Sigmoid colon (tissue), 6 donors: ENCODE measurements at regions not wholly inside any gene's neighbourhood (a gene's known extent, or its start where the extent isn't known, plus 50 kb on each side); places are given as distances from the start of the nearest gene placed in this dataset.
"Not testable (repeated sequence)": the region's sequence is repeated elsewhere in the genome, so short reads cannot be mapped to it uniquely, and the experiment has no call there.

ENCODE experiments used
- DNase-seq: peaks from one replicate; pipeline ENCODE4 v3.0.0-alpha.2; 2019
- H3K27ac ChIP-seq, 4 donors: fragments of 200-600 bp; sonication (generic); one replicate each; pipeline ENCODE4 v1.5.1; 2016 to 2019; ENCODE audit warnings: mild to moderate bottlenecking in 1 of 4
- H3K27me3 ChIP-seq, 3 donors: fragments of 200-600 bp; sonication (generic); one replicate each; pipeline ENCODE4 v1.5.1; 2019; ENCODE audit warnings: mild to moderate bottlenecking in 1 of 3
- H3K36me3 ChIP-seq, 4 donors: fragments of 200-600 bp; sonication (generic); one replicate each; pipeline ENCODE4 v1.5.1; 2016 to 2019
- H3K4me1 ChIP-seq, 4 donors: fragments of 200-600 bp; sonication (generic); one replicate each; pipeline ENCODE4 v1.5.1; 2017 to 2019
- H3K4me3 ChIP-seq, 4 donors: fragments of 200-600 bp; sonication (generic); one replicate each; pipeline ENCODE4 v1.5.1; 2017 to 2019; ENCODE audit warnings: mild to moderate bottlenecking in 2 of 4, moderate library complexity in 1 of 4
- H3K9me3 ChIP-seq, 4 donors: fragments of 200-600 bp in 3 of 4; sonication (generic) in 3 of 4; one replicate each; pipeline versions ENCODE4 v1.5.1 to v1.6.1; 2013 to 2019
- EP300 ChIP-seq, 4 donors: sonication (generic); formaldehyde crosslinking; IDR thresholded peaks; one replicate each; pipeline ENCODE4 v1.6.1; 2017; ENCODE audit warnings: antibody characterized with exemption in 4 of 4
- POLR2A ChIP-seq, 2 donors: fragments of 450-650 bp; IDR thresholded peaks; one replicate each; pipeline ENCODE4 v1.6.1; 2016; ENCODE audit warnings: antibody characterized with exemption in 2 of 2, mild to moderate bottlenecking in 2 of 2, moderate library complexity in 2 of 2
- POLR2AphosphoS5 ChIP-seq, 4 donors: sonication (generic); formaldehyde crosslinking; IDR thresholded peaks; one replicate each; pipeline ENCODE4 v1.6.1; 2017; ENCODE audit warnings: antibody characterized with exemption in 4 of 4
- WGBS, 2 donors: extraction: QIAGEN DNeasy Blood & Tissue Kit; methylation state at CpG; one replicate each; pipeline ENCODE4 v1.1.7; 2013; 5-methylcytosine and 5-hydroxymethylcytosine counted together
- intact Hi-C: fragments of 100-400 bp; cut with DNase I; formaldehyde crosslinking; loops from one replicate; pipeline ENCODE4 v1.15.1; 2023
- TF ChIP-seq, protein P1 (sequence below), 4 experiments: fragments of 450-650 bp in 3 of 4; fragments of 200-600 bp in 1 of 4; IDR thresholded peaks; one replicate each; pipeline ENCODE4 v1.5.1; 2016 to 2019; ENCODE audit warnings: antibody characterized with exemption in 4 of 4, mild to moderate bottlenecking in 3 of 4, moderate library complexity in 2 of 4
- donor health status: healthy with polysubstance abuse.
- donor health status: healthy.

DNA sequence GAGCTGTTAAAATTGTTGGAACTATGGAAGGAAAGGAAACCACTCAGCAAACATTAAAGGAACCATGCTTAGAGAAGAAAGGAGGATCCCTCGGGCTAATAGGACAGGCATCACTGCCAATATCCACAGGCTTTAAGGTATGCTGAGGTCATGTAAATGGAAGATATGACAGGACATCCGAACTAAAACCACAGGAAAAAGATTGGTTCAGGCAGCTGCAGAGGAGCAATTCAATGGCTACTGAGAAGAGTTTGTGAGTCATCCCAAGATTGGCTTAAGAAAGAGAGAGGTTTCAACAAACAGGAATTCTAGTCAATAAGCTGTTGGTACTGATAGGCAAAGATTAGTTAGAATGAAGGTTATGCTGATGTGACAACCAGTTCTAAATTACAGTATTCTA lies 106.4 kb upstream of the FAM241A start:
- intact Hi-C loops: loop anchor here (10.0 kb wide), 1 partner anchor 394 kb away; no protein-coding TSS in a partner anchor

DNA sequence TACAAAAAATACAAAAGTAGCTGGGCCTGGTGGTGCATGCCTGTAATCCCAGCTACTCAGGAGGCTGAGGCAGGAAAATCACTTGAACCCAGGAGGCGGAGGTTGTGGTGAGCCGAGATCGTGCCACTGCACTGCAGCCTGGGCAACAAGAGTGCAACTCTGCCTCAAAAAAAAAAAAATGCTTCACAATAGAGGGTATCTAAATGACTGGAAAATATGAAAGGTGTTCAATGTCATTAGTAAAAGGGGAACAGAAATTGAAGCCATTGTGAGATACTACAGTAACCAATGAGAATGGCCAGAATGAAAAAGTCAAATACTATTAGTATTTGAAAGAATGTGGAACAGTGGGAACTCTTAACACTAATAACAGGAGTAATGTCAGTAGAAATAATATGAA lies 96.1 kb upstream of the FAM241A start:
- H3K4me3 ChIP-seq, DNase-seq, H3K9me3 ChIP-seq, intact Hi-C loops, H3K27ac ChIP-seq, H3K36me3 ChIP-seq, H3K27me3 ChIP-seq, H3K4me1 ChIP-seq: not testable (repeated sequence)
- 93 to 95% methylated on average over 3 of the region's 3 CpGs for whole genome bisulfite sequencing, 2 donors

More for the DNA sequence above, 106.4 kb upstream of the FAM241A start:
- no peak overlapping the region for H3K4me3 ChIP-seq
- 88% methylated on average over 2 of the region's 2 CpGs for WGBS, 2 donors
- peaks cover 0 to 20% (median 4%) of the 10 kb centered on the region in 4 donors for H3K4me1 ChIP-seq
- H3K9me3 ChIP-seq: no peaks in the 10 kb centered on the region
- DNase-seq: no peak
- no peak overlapping the region for H3K27ac ChIP-seq
- H3K27me3 ChIP-seq: no peaks in the 10 kb centered on the region
- no peaks in the 10 kb centered on the region for H3K36me3 ChIP-seq
- TF ChIP-seq, protein P1, sequence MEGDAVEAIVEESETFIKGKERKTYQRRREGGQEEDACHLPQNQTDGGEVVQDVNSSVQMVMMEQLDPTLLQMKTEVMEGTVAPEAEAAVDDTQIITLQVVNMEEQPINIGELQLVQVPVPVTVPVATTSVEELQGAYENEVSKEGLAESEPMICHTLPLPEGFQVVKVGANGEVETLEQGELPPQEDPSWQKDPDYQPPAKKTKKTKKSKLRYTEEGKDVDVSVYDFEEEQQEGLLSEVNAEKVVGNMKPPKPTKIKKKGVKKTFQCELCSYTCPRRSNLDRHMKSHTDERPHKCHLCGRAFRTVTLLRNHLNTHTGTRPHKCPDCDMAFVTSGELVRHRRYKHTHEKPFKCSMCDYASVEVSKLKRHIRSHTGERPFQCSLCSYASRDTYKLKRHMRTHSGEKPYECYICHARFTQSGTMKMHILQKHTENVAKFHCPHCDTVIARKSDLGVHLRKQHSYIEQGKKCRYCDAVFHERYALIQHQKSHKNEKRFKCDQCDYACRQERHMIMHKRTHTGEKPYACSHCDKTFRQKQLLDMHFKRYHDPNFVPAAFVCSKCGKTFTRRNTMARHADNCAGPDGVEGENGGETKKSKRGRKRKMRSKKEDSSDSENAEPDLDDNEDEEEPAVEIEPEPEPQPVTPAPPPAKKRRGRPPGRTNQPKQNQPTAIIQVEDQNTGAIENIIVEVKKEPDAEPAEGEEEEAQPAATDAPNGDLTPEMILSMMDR (IDR thresholded peaks at IDR 0.05): no peak
- TF ChIP-seq POLR2AphosphoS5 (IDR thresholded peaks at IDR 0.05) (no peak), EP300 (IDR thresholded peaks at IDR 0.05) (no peak), POLR2A (IDR thresholded peaks at IDR 0.05) (no peak)

DNA sequence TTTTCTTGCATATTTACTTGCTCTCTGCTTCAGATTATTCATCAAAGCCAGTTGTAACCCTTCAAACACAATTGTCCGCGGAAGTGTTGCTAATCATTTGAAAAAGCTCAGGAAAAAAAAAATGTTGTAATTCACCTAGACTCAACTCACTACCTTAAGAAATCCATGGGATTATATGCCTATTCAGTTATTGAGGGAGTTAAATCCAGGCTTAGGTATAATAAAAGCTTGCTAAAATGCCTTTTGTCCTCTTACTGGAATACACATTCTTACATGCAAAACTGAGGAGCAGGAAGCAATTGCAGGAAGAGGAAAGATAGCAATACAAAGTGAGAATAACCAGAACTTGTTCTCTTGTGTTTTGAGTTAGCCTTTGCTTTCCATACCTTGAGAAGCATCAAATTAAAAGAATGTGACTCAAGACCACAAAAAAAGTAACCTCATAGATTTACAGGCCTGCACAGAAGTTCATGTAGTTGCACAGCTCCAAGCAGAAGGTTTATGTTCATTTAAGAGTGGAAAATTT lies 91.4 kb upstream of the FAM241A start:
- TF ChIP-seq EP300 (IDR thresholded peaks at IDR 0.05) (no peak), POLR2A (IDR thresholded peaks at IDR 0.05) (no peak)
- Histone ChIP-seq H3K4me1 (peaks cover 0 to 7% (median 1%) of the 10 kb centered on the region in 4 donors), H3K27me3 (no peaks in the 10 kb centered on the region), H3K9me3 (no peaks in the 10 kb centered on the region), H3K4me3 (no peak overlapping the region), H3K27ac (no peak overlapping the region), H3K36me3 (no peaks in the 10 kb centered on the region)
- intact Hi-C loops: no loop called here
- WGBS, 2 donors: 78 to 87% methylated on average over 2 of the region's 2 CpGs
- no peak for DNase-seq

DNA sequence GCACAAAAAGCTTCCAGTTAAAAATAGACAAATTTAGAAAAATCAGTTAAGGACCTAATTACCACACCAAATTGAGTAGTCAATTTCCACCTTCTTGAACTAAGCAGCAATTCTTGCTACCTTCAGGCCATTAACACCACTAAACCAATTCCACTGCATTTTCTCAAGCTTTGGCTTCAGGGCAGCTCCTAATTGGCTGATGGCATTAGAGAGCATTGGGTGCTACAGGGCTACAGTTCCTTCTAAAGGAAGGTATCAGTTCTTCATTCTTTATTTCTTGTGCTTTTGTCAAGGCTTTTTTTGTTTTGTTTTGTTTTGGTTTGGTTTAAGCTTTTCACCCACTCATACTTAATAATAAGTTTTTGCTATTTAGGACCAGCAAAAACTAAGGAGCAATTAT lies 90.2 kb upstream of the FAM241A start:
- no peak for DNase-seq
- no peaks in the 10 kb centered on the region for H3K9me3 ChIP-seq
- H3K27me3 ChIP-seq: no peaks in the 10 kb centered on the region
- TF ChIP-seq, protein P1 (IDR thresholded peaks at IDR 0.05): no peak
- no peak for TF ChIP-seq EP300 (IDR thresholded peaks at IDR 0.05)
- TF ChIP-seq POLR2A (IDR thresholded peaks at IDR 0.05): no peak
- no peak for TF ChIP-seq POLR2AphosphoS5 (IDR thresholded peaks at IDR 0.05)
- intact Hi-C loops: no loop called here
- H3K27ac ChIP-seq: no peak overlapping the region
- H3K4me1 ChIP-seq: peaks cover 0 to 7% (median 1%) of the 10 kb centered on the region in 4 donors
- no peak overlapping the region for H3K4me3 ChIP-seq
- H3K36me3 ChIP-seq: no peaks in the 10 kb centered on the region

DNA sequence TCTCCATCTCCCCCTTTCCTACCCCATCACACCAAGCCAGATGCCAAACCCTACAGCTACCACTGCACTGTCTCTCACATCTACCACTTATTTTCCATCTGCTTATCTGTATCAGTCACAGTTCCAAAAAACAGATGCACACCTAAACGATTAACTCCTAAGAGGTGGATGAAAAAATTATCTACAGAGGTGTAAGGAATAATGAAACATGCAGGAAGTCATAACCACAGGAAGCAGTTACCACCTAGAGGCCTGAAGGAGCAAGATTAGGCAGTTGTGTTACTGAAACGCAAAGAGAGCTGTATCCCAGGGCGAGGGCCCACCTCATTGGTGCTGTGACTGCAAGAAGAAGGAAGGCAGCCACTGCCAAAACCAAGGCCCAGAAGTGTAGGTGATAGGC lies 87.8 kb upstream of the FAM241A start:
- intact Hi-C loops: no loop called here
- no peak for DNase-seq
- no peaks in the 10 kb centered on the region for H3K9me3 ChIP-seq
- no peaks in the 10 kb centered on the region for H3K27me3 ChIP-seq
- H3K27ac ChIP-seq: no peak overlapping the region
- H3K4me1 ChIP-seq: peaks cover 0 to 7% (median 1%) of the 10 kb centered on the region in 4 donors
- no peak overlapping the region for H3K4me3 ChIP-seq
- TF ChIP-seq, protein P1 (IDR thresholded peaks at IDR 0.05): no peak
- TF ChIP-seq POLR2AphosphoS5 (IDR thresholded peaks at IDR 0.05): no peak
- TF ChIP-seq POLR2A (IDR thresholded peaks at IDR 0.05): no peak
- TF ChIP-seq EP300 (IDR thresholded peaks at IDR 0.05): no peak
- no peaks in the 10 kb centered on the region for H3K36me3 ChIP-seq
- 52 to 80% methylated on average over 3 of the region's 3 CpGs for WGBS, 2 donors

DNA sequence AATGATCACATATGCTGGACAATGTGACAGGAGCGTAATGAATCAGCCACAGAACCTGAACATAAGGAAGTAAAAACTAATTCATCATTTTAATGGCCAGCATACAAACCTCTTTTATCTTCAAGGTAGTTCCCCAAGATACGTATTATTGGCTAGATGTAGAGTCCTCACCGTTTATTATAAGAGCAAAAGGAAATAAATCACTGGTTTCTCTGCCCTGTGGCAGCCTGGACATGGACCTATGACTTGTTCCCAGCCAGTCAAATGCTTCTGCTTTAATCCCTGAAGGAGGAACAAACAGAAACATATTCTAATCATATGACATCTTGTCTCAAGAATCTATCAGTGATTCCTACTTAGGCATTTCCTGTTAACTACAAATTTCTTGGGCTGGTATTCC lies 86.8 kb upstream of the FAM241A start:
- WGBS, 2 donors: 37 to 47% methylated on average over 3 of the region's 3 CpGs
- peaks cover 0 to 7% (median 1%) of the 10 kb centered on the region in 4 donors for H3K4me1 ChIP-seq
- DNase-seq: no peak
- no peaks in the 10 kb centered on the region for H3K9me3 ChIP-seq
- intact Hi-C loops: no loop called here
- H3K36me3 ChIP-seq: no peaks in the 10 kb centered on the region
- H3K4me3 ChIP-seq: no peak overlapping the region
- H3K27ac ChIP-seq: no peak overlapping the region
- H3K27me3 ChIP-seq: no peaks in the 10 kb centered on the region
- TF ChIP-seq POLR2AphosphoS5 (IDR thresholded peaks at IDR 0.05) (no peak), EP300 (IDR thresholded peaks at IDR 0.05) (no peak), POLR2A (IDR thresholded peaks at IDR 0.05) (no peak)
- TF ChIP-seq, protein P1 (IDR thresholded peaks at IDR 0.05): no peak
